Left colon (tissue), 2 donors: ENCODE measurements at regions not wholly inside any gene's neighbourhood (a gene's known extent, or its start where the extent isn't known, plus 50 kb on each side); places are given as distances from the start of the nearest gene placed in this dataset.

Experiments
- ATAC-seq: fragments of 200-7000 bp; cut with Tn5 transposase; one replicate; pipeline ENCODE4 v1.9.1; 2020; ENCODE audit warnings: mild to moderate bottlenecking, moderate library complexity
- DNase-seq, 2 donors: peaks; one replicate each; pipeline ENCODE4 v3.0.0-alpha.2; 2020
- intact Hi-C, 2 donors: fragments of 100-400 bp; cut with DNase I in 1 of 2; cut with micrococcal nuclease in 1 of 2; formaldehyde crosslinking; loops; one replicate each; pipeline versions ENCODE4 v1.11.2 to v1.14.0; 2022; cut with DNase I, micrococcal nuclease
- donor health status: DM: no; HTN: no; CAD: no.
- donor health status: DM: yes; HTN: yes; CAD: no.

DNA sequence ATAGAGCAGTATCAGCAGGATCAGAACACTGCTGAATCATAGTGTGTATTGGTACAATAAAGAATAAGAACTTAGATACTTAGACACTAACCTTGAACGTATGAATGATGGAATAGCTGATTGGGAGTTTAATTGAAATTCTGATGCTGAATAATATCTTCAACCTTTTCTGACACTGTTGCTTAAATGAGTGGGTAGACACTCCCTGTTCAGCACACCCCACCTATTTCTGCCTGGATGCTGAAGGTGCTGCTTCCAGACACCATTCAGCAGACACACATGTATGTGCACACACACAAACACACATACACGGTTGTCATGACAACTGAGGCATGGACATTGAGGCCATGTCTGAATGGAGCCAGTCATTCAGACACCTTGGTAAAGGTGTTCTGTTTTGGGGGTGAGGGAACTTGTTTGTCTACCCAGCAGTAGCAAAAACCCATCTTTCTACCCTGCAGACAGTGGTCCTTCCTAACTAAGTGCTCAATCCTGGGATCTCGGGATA is 54.3 kb downstream of the TMEM215 start:
- ATAC-seq: no peak
- no peak for DNase-seq
- intact Hi-C loops: no loop called here

GRCh38 chr9:32839013-32839885 is 55.9 kb downstream of the TMEM215 start:
- intact Hi-C loops: no loop called here
- ATAC-seq: peak; percentile 89
- peak; percentile 8 to 41 for DNase-seq

GRCh38 chr9:32841314-32841713 is 58.0 kb downstream of the TMEM215 start:
- no peak for DNase-seq
- no peak for ATAC-seq
- intact Hi-C loops: no loop called here

DNA sequence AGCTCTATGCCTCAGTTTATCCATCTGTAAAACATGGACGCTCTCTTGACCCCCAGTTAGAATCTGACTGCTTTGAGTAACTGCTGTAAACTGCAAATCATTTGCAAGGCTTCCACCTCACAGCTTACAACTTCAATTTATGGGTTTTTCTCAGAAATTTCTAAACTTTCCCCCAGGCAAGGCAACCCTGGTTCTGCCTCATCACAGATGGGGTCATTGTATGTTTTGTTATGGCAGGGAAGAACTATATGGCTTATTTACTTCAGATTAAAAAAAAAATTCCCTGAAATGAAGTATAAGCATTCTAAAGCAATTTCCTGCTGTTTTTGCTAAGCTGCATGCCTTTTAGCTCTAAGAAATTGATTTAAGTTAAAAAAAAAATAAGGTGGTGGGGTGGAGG is 60.0 kb downstream of the TMEM215 start:
- ATAC-seq (no peak), DNase-seq (no peak)
- intact Hi-C loops: no loop called here

GRCh38 chr9:32844259-32844658 is 60.9 kb downstream of the TMEM215 start:
- DNase-seq: no peak
- ATAC-seq: no peak
- intact Hi-C loops: no loop called here

- ATAC-seq: no peak
- intact Hi-C loops: no loop called here
- no peak for DNase-seq
These were observed 70.9 kb downstream of the TMEM215 start for GRCh38 chr9:32854271-32854670.

DNA sequence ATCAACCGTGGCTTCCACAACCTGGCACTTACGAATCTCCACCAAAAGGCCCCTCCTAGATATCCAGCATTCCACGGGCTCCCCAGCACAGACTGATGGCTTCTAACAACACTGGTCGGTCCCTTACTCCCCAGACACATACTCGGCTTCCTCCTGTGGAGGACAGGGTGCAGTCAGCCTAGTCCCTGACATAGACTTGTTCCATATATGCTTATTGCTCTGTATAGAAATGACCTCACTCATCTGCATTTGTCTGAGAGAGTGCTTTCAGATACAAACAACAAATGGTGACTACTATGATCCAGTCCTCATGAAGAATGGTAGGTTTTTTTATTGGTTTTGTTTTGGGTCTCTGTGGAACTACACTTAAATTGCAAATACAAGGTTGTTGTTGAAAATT is 72.4 kb downstream of the TMEM215 start:
- no peak for DNase-seq
- no peak for ATAC-seq
- intact Hi-C loops: no loop called here

GRCh38 chr9:32863291-32863690 is 80.0 kb downstream of the TMEM215 start:
- DNase-seq (no peak), ATAC-seq (no peak)
- intact Hi-C loops: no loop called here

- ATAC-seq: no peak
These were observed 81.6 kb downstream of the TMEM215 start for GRCh38 chr9:32864971-32865370.

GRCh38 chr9:32866273-32866672 is 82.9 kb downstream of the TMEM215 start:
- DNase-seq: no peak

More at GRCh38 chr9:32864971-32865370, 81.6 kb downstream of the TMEM215 start:
- DNase-seq: no peak
- intact Hi-C loops: no loop called here

GRCh38 chr9:32867026-32867425 is 83.7 kb downstream of the TMEM215 start:
- ATAC-seq (no peak), DNase-seq (no peak)
- intact Hi-C loops: no loop called here

More at GRCh38 chr9:32866273-32866672, 82.9 kb downstream of the TMEM215 start:
- intact Hi-C loops: no loop called here
- ATAC-seq: no peak

GRCh38 chr9:32867601-32868204 is 84.4 kb downstream of the TMEM215 start:
- ATAC-seq (no peak), DNase-seq (no peak)
- intact Hi-C loops: no loop called here

DNA sequence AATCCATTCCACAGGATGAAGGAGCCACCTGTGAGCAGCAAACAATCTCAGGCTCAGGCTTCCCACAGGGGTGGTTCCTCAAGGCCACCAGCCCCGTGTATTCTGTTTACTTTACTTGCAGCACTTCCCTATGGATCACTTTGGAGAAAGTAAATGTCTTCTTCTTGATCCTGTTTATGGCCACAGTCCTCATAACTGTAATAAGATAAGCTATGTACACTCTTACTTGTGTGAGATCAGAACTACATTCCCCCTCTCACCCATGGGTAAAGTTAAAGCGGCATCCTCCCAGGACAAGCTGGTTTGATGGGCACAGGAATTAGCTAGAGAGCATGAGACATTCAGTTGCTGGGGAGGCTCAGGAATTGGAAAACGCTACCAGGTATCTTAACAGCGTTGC is 86.1 kb downstream of the TMEM215 start:
- DNase-seq: no peak
- ATAC-seq: no peak
- intact Hi-C loops: no loop called here

GRCh38 chr9:32873131-32873530 is 89.8 kb downstream of the TMEM215 start:
- DNase-seq: no peak
- intact Hi-C loops: no loop called here
- ATAC-seq: no peak

- intact Hi-C loops: no loop called here
- ATAC-seq (no peak), DNase-seq (no peak)
These were observed 90.2 kb downstream of the TMEM215 start for GRCh38 chr9:32873553-32873952.

- no peak for ATAC-seq
- DNase-seq: no peak
- intact Hi-C loops: no loop called here
These were observed 91.9 kb downstream of the TMEM215 start for GRCh38 chr9:32875242-32875641.

DNA sequence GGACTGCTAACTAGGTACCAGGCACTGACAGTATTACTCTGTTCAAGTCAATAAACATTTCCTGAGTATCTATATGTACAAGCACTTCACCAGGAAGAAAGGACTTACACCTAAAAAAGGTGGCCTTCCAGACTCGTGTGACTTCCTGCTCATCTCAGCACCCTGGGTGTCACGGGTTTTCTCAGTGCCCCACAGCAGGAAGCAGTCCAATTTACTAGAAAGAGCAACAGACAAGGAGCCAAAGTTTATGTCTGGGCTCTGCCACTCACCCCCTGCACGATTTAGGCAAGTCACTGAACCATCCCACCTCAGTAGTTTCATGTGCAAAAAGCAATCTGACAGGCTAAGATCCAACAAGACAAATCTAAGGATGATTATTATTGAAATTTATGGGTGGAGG is 92.4 kb downstream of the TMEM215 start:
- intact Hi-C loops: no loop called here
- DNase-seq (no peak), ATAC-seq (no peak)

- ATAC-seq: no peak
- no peak for DNase-seq
- intact Hi-C loops: no loop called here
These were observed 93.8 kb downstream of the TMEM215 start for GRCh38 chr9:32877103-32877502.

DNA sequence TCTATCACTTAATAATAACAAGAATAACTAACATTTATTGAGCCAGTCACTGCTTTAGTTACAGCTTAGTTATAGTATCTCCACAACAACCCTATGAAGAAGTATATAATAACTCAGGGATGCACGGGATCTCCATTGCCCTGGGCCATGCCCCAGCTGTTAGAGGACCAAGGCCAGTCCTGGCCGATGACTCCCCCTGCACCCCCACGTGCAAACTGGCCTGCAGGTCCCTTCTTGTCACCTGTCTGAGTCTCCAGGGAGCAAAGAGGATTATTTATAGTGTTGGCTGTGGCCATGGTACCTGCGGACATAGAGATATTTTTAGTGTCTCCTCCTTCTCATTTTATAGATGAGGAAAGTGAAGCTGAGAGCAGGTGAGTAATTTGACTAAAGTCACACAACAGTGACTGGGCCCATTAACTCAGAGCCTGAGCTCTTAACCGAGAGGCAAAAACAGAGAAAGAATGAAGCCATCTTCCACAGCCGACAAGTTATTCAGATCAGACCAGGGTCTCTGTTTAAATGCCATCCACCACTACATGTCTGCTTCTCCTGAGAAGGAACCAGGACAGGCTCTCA is 94.4 kb downstream of the TMEM215 start:
- DNase-seq: no peak
- intact Hi-C loops: no loop called here
- ATAC-seq: no peak

GRCh38 chr9:32879335-32879734 is 96.0 kb downstream of the TMEM215 start:
- intact Hi-C loops: no loop called here
- DNase-seq: no peak
- ATAC-seq: no peak
